ENCODE measurements at regions not wholly inside any gene's neighbourhood (a gene's known extent, or its start where the extent isn't known, plus 50 kb on each side); places are given as distances from the start of the nearest gene placed in this dataset.

GRCh38 chr3:162269636-162270458 lies 773.2 kb downstream of the OTOL1 start:
- H4K20me1 ChIP-seq (ENCODE audit: insufficient read depth): no peaks in the 10 kb centered on the region; the same call in 1 of the 2 replicates
- ChIA-PET RAD21 (ENCODE audit: low non-redundant PET in 1 of 2, low total read pairs in 2 of 2, uncharacterized antibody in 2 of 2, unreplicated experiment in 2 of 2) (no interaction called here), POLR2A (no interaction called here), CTCF (no interaction called here)
- H3K9me2 ChIP-seq (ENCODE audit: insufficient read depth): no peaks in the 10 kb centered on the region
- H3K9ac ChIP-seq (ENCODE audit: low read length): no peak overlapping the region
- ATAC-seq (no peak), DNase-seq (ENCODE audit: low read depth, low spot score) (no peak)
- no peaks in the 10 kb centered on the region for H3K9me3 ChIP-seq (ENCODE audit: control insufficient read depth in 1 of 2, insufficient read depth in 1 of 2, low read depth in 1 of 2, low read length in 2 of 2)
- no peak overlapping the region for H2AFZ ChIP-seq (ENCODE audit: low read depth, low read length, poor library complexity, severe bottlenecking)
- H3K27ac ChIP-seq (ENCODE audit: low read depth, low read length): no peak overlapping the region
- BruUV-seq (replicated peaks): no TSS peak
- TF ChIP-seq ZFX (IDR thresholded peaks at IDR 0.05): no peak
- no peak for TF ChIP-seq YY1 (IDR thresholded peaks at IDR 0.05; ENCODE audit: extremely low read depth, insufficient replicate concordance, low read depth, low read length)
- TF ChIP-seq TCF7L2 (IDR thresholded peaks at IDR 0.05; ENCODE audit: borderline replicate concordance, extremely low read depth, insufficient read depth, insufficient read length): no peak
- TF ChIP-seq SP1 (IDR thresholded peaks at IDR 0.05; ENCODE audit: low read depth): no peak
- no peak for TF ChIP-seq EZH2 (IDR thresholded peaks at IDR 0.05)
- TF ChIP-seq SIN3A (IDR thresholded peaks at IDR 0.05; ENCODE audit: low read depth): no peak
- TF ChIP-seq JUND (IDR thresholded peaks at IDR 0.05): no peak
- no peak for TF ChIP-seq FOSL1 (IDR thresholded peaks at IDR 0.05; ENCODE audit: low read depth)
- TF ChIP-seq POLR2AphosphoS5 (IDR thresholded peaks at IDR 0.05; ENCODE audit: low read depth, low read length): no peak
- TF ChIP-seq ATF3 (IDR thresholded peaks at IDR 0.05): no peak
- no peak for TF ChIP-seq SRF (IDR thresholded peaks at IDR 0.05; ENCODE audit: low read depth)
- no peak for TF ChIP-seq CBX3 (IDR thresholded peaks at IDR 0.05; ENCODE audit: low read depth)
- no peak for TF ChIP-seq EZH2phosphoT487 (IDR thresholded peaks at IDR 0.05; ENCODE audit: borderline replicate concordance)
- TF ChIP-seq ZBTB33 (IDR thresholded peaks at IDR 0.05; ENCODE audit: extremely low read depth, insufficient replicate concordance, low read length): no peak
- no peak for TF ChIP-seq POLR2A (IDR thresholded peaks at IDR 0.05; ENCODE audit: borderline replicate concordance, extremely low read depth, insufficient read depth, insufficient read length)
- intact Hi-C loops (cut with micrococcal nuclease): no loop called here
- no peaks in the 10 kb centered on the region for H3K4me1 ChIP-seq (ENCODE audit: control insufficient read depth in 1 of 2, insufficient read depth in 2 of 2, low read length in 2 of 2)
- H3K4me3 ChIP-seq (replicated peaks in 1 of 2; ENCODE audit: low read depth in 1 of 2, low read length in 2 of 2): no peak overlapping the region
- no peaks in the 10 kb centered on the region for H3K27me3 ChIP-seq (ENCODE audit: insufficient read depth, low read length)
- H3K4me2 ChIP-seq (ENCODE audit: low read length): no peak overlapping the region
- no peaks in the 10 kb centered on the region for H3K36me3 ChIP-seq (ENCODE audit: control insufficient read depth in 1 of 2, insufficient read depth in 2 of 2, low read length in 2 of 2)
- H3K79me2 ChIP-seq (ENCODE audit: insufficient read depth, low read length): no peaks in the 10 kb centered on the region

Data from HCT116 (cell line).